ENCODE measurements at regions not wholly inside any gene's neighbourhood (a gene's known extent, or its start where the extent isn't known, plus 50 kb on each side); places are given as distances from the start of the nearest gene placed in this dataset.

DNA sequence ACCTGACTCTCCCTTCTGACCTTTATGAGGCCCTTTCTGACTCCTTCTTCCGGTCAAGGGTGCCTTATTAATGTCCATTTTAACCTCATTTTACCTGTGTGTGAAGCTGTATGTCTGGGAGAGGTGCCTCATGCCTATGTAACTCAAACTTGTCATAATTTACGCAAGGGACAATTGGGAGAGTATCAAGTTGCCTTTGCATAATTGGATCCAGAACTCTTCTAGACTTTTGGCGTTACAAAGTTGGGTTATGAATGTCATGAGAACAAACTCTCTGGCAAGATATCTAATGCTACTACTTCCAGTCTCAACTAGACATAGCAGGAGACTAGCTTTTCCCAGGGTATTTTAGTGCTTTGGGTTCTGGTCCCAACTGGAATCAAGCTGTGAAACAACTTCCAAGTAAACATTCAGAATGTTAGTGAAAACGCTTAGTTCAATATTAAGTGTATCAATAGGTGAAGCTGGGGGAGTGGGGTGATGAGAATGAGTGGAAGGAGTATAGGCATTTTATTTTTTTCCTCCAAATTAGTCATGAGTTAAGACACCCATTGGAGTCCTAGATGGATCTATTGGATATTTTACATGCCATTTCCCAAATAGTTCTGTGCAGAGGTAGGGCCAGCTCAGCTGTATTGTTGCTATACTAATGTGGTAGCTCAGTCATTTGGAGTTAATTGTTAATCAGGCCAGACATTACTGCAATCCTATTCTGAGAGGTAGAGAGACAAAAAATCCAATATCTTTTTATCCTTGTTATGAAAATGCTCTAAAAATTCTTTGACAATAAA, 159.9 kb downstream of the TFAP2B start:
- H3K4me3 ChIP-seq (ENCODE audit: low read length): no peak overlapping the region
- no peak overlapping the region for H3K9ac ChIP-seq (ENCODE audit: low read length)
- no peaks in the 10 kb centered on the region for H3K9me3 ChIP-seq (replicated peaks; ENCODE audit: insufficient read depth, low read length)
- TF ChIP-seq CTCF (IDR thresholded peaks at IDR 0.05; ENCODE audit: low read length): no peak
- TF ChIP-seq EZH2 (optimal IDR thresholded peaks at IDR 0.05; ENCODE audit: low read depth, low read length): no peak
- no peak for TF ChIP-seq EZH2phosphoT487 (IDR thresholded peaks at IDR 0.05; ENCODE audit: low read length)
- no peak overlapping the region for H2AFZ ChIP-seq (ENCODE audit: low read length)
- H3K27me3 ChIP-seq (replicated peaks; ENCODE audit: insufficient read depth, low read length): no peaks in the 10 kb centered on the region
- H3K4me2 ChIP-seq (ENCODE audit: low read depth, low read length): no peak overlapping the region
- DNase-seq: no peak
- H4K20me1 ChIP-seq (ENCODE audit: insufficient read depth, low read length): no peaks in the 10 kb centered on the region
- no peak overlapping the region for H3K27ac ChIP-seq (ENCODE audit: low read length)
- no peaks in the 10 kb centered on the region for H3F3A ChIP-seq (ENCODE audit: insufficient read depth, low read length)
- no peaks in the 10 kb centered on the region for H3K9me2 ChIP-seq (replicated peaks; ENCODE audit: insufficient read depth, low read length)
- no peaks in the 10 kb centered on the region for H3K4me1 ChIP-seq (ENCODE audit: low read length)
- H3K79me2 ChIP-seq (ENCODE audit: low read length): no peaks in the 10 kb centered on the region
- no peaks in the 10 kb centered on the region for H3K36me3 ChIP-seq (replicated peaks; ENCODE audit: insufficient read depth, low read length)

DNA sequence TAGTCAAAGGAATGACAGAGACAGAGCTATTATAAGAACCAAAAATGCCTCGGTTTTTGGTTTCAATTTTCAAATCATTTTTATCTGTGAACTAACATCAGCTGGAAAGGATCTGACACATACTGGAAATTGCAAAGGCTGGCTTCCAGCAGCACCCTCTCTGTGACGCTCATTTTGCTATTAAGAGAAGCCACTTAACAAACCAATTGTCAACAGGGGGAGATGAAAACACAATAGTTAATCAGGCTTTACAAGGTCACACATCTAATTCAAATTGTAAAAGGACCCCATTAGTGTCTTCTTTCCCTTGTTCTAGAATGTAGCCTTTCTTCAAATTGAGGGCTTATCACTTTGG, 160.5 kb downstream of the TFAP2B start:
- Histone ChIP-seq H3K36me3 (replicated peaks; ENCODE audit: insufficient read depth, low read length) (no peaks in the 10 kb centered on the region), H3K79me2 (ENCODE audit: low read length) (no peaks in the 10 kb centered on the region), H3K9ac (ENCODE audit: low read length) (no peak overlapping the region), H2AFZ (ENCODE audit: low read length) (no peak overlapping the region), H3K9me3 (replicated peaks; ENCODE audit: insufficient read depth, low read length) (no peaks in the 10 kb centered on the region), H3K4me2 (ENCODE audit: low read depth, low read length) (no peak overlapping the region), H3K27ac (ENCODE audit: low read length) (no peak overlapping the region), H3K4me1 (ENCODE audit: low read length) (no peaks in the 10 kb centered on the region), H4K20me1 (ENCODE audit: insufficient read depth, low read length) (no peaks in the 10 kb centered on the region), H3F3A (ENCODE audit: insufficient read depth, low read length) (no peaks in the 10 kb centered on the region), H3K27me3 (replicated peaks; ENCODE audit: insufficient read depth, low read length) (no peaks in the 10 kb centered on the region), H3K9me2 (replicated peaks; ENCODE audit: insufficient read depth, low read length) (no peaks in the 10 kb centered on the region), H3K4me3 (ENCODE audit: low read length) (no peak overlapping the region)
- no peak for TF ChIP-seq EZH2 (optimal IDR thresholded peaks at IDR 0.05; ENCODE audit: low read depth, low read length)
- TF ChIP-seq CTCF (IDR thresholded peaks at IDR 0.05; ENCODE audit: low read length): no peak
- no peak for TF ChIP-seq EZH2phosphoT487 (IDR thresholded peaks at IDR 0.05; ENCODE audit: low read length)
- no peak for DNase-seq

DNA sequence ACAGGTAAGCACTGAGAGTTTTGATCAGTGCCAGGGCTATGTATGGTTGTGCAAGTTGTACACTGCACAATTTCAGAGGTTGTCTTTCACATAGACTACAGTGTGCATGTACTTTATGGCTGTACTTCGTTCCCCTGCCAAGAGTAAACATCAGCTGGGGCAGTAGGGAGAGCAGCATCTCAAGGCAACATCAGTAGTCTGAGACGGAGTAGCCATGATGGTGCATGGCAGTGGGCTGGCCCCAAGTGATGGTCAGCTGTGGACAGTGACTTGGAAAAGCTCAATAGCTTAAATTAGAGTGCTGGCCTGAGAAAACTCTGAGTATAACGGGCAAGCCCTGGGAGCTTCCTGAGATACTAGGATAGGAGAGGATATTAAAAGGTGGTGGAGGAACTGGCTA, 165.5 kb downstream of the TFAP2B start:
- TF ChIP-seq CTCF (IDR thresholded peaks at IDR 0.05; ENCODE audit: low read length) (no peak), EZH2 (optimal IDR thresholded peaks at IDR 0.05; ENCODE audit: low read depth, low read length) (no peak), EZH2phosphoT487 (IDR thresholded peaks at IDR 0.05; ENCODE audit: low read length) (no peak)
- H3K79me2 ChIP-seq (ENCODE audit: low read length): no peaks in the 10 kb centered on the region
- no peaks in the 10 kb centered on the region for H3K36me3 ChIP-seq (replicated peaks; ENCODE audit: insufficient read depth, low read length)
- H3K4me1 ChIP-seq (ENCODE audit: low read length): no peaks in the 10 kb centered on the region
- H3K4me3 ChIP-seq (ENCODE audit: low read length): no peak overlapping the region
- no peak overlapping the region for H2AFZ ChIP-seq (ENCODE audit: low read length)
- no peak for DNase-seq
- no peak overlapping the region for H3K27ac ChIP-seq (ENCODE audit: low read length)
- H3K4me2 ChIP-seq (ENCODE audit: low read depth, low read length): no peak overlapping the region
- H3K9ac ChIP-seq (ENCODE audit: low read length): no peak overlapping the region
- no peaks in the 10 kb centered on the region for H4K20me1 ChIP-seq (ENCODE audit: insufficient read depth, low read length)
- no peaks in the 10 kb centered on the region for H3K9me2 ChIP-seq (replicated peaks; ENCODE audit: insufficient read depth, low read length)
- no peaks in the 10 kb centered on the region for H3F3A ChIP-seq (ENCODE audit: insufficient read depth, low read length)
- no peaks in the 10 kb centered on the region for H3K27me3 ChIP-seq (replicated peaks; ENCODE audit: insufficient read depth, low read length)
- no peaks in the 10 kb centered on the region for H3K9me3 ChIP-seq (replicated peaks; ENCODE audit: insufficient read depth, low read length)
